ENCODE measurements at regions not wholly inside any gene's neighbourhood (a gene's known extent, or its start where the extent isn't known, plus 50 kb on each side); places are given as distances from the start of the nearest gene placed in this dataset.

GRCh38 chr6:159464816-159465215 is 228.2 kb downstream of the SOD2 start:
- TF ChIP-seq ZFP37 (tag by site-specific recombination; IDR thresholded peaks at IDR 0.05) (no peak), CTCF (tag by site-specific recombination; IDR thresholded peaks at IDR 0.05) (no peak), ZNF777 (tag by site-specific recombination; IDR thresholded peaks at IDR 0.05; ENCODE audit: borderline replicate concordance) (no peak), ZEB2 (tag by site-specific recombination; IDR thresholded peaks at IDR 0.05) (no peak), REPIN1 (tag by site-specific recombination; IDR thresholded peaks at IDR 0.05; ENCODE audit: low read depth) (no peak), SP2 (tag by site-specific recombination; IDR thresholded peaks at IDR 0.05) (no peak), ZNF398 (tag by site-specific recombination; IDR thresholded peaks at IDR 0.05) (no peak), ZNF580 (tag by site-specific recombination; IDR thresholded peaks at IDR 0.05) (no peak)

All from HEK293 (cell line).